NCI-H2029 treated with DMSO at 0.1 percent for 48 hours (cell line): ENCODE measurements at regions not wholly inside any gene's neighbourhood (a gene's known extent, or its start where the extent isn't known, plus 50 kb on each side); places are given as distances from the start of the nearest gene placed in this dataset.
A peak's percentile ranks its signal among the peaks of the same experiment; 100 is the strongest.
"Not testable (repeated sequence)": the region's sequence is repeated elsewhere in the genome, so short reads cannot be mapped to it uniquely, and the experiment has no call there.

Experiments used
- DNase-seq: peaks from one replicate; lab custom pipeline; 2025; lab: John Stamatoyannopoulos, UW

DNA sequence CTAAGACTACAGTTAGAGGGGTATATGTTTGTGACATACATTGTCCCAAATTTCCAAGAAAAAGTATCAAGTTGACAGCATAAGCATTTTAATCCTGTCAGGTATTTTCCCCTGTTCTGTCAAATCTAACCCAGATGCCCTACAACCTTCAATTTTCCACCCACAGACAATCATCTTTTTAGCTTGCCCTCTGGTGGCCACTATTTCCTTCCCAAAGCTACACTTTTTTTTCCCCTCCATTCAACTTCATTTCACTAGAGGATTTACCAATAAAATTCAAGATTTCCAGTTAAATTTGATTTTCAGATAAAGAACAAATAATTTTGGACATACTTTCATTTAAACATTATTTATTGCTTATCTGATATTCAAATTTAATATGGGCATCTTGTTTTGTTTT lies 286.6 kb downstream of the TENT5A start:
- DNase-seq: no peak

DNA sequence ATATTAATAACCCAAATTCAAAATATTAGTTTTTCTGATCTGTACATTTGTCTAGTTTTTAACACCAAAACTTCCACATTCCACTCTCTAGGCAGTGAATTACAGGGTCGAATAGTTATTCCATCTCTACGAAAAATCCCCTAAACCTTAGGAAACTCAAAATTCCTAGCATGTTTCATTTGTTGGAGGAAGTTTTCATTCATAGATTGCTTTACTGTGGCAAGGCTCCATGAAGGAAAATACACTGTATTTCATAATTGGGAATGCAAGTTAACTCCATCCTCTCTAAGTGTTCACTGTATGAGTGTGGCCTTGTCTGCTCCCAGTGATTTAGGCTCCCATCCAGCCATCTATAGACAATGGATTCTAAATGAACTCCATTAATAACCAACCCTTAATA lies 296.1 kb downstream of the TENT5A start:
- no peak for DNase-seq

DNA sequence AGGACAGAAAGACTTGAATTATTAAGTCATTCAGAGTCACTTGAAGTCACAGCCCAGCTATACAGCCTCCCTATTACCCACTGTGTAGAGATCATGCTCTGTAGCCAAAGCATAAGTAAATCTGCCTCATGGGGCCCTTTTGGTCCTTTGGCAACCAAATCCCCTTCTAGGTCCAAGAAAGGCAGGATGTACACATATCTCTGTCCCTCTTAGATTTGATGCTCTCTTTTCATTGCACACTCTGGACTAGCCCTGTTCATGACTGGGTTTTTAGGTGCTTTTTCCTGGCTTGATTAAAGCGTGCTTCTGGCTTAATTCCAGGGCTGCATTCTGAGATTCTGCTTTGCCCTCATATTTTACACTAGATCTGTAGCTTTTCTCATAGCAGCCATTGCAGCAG lies 296.8 kb downstream of the TENT5A start:
- DNase-seq: no peak

DNA sequence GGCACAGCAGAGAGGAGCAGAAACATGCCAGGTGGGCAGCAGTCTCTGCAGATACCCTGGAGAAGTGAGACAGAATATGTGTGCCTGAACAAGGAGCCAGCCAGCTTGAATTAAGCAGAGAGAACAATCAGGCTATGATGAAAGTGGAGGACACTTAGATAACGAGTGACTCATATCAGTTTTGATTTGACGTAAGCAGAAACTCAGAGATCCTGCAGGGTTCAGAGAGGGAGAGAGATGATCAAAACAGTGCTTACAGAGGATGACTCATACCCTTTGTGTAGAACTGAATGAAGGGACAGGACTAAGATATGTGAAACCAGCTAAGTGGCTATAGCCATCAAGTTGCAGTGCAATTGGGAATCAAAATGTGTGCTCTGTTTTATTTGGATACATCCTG lies 300.7 kb downstream of the TENT5A start:
- DNase-seq: peak; percentile 69

GRCh38 chr6:81450180-81450579 lies 302.3 kb downstream of the TENT5A start:
- no peak for DNase-seq

GRCh38 chr6:81446509-81446908 lies 306.0 kb downstream of the TENT5A start:
- DNase-seq: no peak

- DNase-seq: no peak
Measured at GRCh38 chr6:81439417-81439816, 313.1 kb downstream of the TENT5A start.

GRCh38 chr6:81436990-81437389 lies 315.5 kb downstream of the TENT5A start:
- DNase-seq: no peak

DNA sequence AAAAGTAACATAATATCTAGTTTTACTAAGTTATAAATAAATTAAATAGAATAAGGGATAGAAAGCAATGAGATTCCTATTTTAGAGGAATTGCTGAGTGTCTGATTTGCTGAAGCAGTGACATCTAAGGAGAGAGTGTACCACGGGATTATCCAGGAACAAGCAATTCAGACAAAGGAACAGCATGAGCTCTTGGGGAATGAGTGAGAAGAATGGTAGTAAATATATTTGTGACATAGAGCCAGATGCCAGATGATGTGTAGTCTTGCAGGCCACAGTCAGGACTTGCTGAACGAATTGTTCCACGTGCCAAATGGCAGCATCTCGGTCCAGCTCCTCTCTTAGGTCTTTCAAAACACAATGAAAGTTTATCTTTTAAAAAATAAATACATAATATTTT lies 339.2 kb downstream of the TENT5A start:
- DNase-seq: no peak

DNA sequence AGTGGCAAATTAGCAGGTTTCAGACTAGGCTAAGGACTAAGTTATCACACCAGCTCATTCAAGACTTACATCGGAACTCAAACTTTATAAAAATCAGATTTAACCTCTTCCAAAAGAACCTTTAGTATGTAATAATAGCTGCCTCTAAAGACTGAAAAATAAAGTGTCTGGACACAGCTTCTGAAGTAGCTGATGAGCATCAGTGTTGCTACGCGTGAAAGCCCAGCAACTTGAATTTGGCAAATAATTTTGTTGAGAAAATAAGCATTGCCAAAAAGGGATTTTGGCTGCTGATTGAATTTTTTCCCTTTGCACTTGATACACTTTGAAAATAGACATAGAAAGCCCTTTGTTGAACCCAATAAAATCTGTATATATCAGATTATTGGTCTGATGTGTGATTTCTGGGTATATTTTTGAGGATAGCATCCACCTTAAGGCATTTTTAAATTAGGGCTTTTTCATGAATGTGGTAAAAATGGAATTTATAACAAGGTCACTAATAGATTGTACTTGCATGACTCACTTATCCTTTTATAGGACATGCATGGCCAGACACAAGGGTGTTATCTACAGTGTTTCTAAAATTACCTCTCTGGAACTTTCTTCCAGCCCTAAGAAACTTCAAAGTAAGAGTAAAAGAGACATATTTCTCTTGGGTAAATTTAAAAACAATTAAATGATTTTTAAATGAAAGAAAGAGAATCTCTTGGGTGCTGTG lies 350.4 kb downstream of the TENT5A start:
- DNase-seq: no peak

DNA sequence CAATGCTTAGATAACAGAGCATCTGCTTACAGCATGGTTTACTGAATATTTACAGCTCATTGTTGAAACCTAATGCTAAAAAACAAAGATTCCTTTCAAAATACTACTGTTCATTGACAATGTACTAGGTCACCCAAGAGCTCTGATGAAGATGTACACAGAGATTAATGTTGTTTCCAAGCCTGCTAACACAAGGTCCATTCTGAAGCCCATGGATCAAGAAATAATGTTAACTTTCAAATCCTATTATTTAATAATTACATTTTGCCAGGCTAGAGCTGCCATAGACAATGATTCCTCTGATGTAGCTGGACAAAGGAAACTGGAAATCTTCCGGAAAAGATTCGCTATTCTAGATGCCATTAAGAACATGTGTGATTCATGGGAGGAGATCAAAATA lies 355.6 kb downstream of the TENT5A start:
- no peak for DNase-seq

DNA sequence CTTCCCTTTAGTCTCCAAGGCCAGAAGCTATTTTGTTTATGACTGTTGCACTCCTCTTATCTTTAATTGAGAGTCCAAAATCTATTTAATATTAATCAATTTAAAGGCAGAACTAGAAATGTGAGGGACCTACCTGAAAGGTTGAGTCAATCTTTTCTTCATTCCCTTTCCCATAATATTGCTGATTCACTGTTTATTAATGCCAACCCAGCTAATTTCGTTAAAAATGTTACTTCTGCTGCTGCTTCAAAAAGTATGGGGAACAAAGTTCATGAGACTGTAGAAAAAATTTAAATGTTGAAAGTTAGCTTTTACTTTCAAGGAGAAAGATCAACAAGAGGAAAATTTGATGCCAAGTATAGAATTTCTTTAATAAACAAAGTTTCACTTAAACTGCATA lies 365.3 kb downstream of the TENT5A start:
- no peak for DNase-seq

- DNase-seq: no peak
Measured at GRCh38 chr6:81384921-81385320, 367.6 kb downstream of the TENT5A start.

DNA sequence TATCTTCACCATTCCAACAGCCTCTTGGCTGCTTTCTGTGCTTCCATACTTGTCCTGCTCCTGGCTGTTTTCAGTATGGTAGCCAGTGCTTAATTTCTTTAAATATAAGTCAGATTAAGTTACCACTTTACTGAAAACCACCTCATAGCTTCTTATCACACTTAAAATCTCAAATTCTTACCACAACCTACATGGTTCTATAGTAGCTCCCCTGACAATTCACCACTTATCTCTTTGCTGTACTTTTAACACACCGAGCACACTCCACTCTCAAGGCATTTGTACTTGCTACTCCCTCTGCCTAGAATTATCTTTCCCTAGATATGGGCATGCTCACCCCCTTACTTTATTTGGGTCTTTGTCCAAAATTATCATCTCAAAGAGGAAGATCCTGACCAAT lies 369.0 kb downstream of the TENT5A start:
- no peak for DNase-seq

DNA sequence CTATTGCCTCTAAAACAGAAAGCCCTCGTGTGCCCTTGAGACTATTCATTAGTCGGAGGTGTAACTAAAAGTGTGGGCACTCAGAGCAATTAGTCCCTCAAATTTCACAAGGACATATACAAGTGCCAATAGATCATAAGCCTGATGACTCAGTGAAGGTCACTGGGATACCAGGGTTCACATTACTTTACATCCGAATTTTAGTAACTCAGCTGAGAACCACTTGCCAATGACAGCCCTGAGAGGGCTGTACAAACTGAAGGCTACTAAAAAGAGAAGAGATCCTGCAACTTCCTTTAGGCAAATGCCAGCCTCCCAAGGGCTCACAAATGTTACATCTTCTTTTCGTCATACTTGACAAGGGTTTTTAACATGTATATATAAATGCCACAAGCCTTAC lies 369.6 kb downstream of the TENT5A start:
- DNase-seq: no peak

GRCh38 chr6:81381382-81381916 lies 371.0 kb downstream of the TENT5A start:
- DNase-seq: no peak

GRCh38 chr6:81380718-81381338 lies 371.7 kb downstream of the TENT5A start:
- no peak for DNase-seq

DNA sequence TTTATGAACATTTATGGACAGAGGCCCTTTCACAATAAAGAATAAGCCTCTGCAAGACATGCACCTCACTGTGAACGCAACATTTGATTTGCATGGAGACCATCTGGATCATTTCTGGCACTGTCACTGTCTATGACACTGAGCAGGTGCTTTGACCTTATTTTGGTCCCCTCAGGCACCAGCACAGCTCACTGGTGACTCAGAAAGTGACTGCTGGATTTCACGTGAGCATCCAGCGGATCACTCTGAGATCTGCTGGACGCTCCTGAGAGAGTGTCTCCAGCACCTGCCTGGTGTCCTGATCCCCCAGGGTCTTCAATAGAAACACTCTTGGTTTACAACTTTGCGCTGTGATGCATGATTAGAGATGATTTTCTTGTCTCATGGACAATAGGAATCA lies 375.7 kb downstream of the TENT5A start:
- no peak for DNase-seq

- DNase-seq: no peak
Measured at GRCh38 chr6:81373414-81373813, 379.1 kb downstream of the TENT5A start.

DNA sequence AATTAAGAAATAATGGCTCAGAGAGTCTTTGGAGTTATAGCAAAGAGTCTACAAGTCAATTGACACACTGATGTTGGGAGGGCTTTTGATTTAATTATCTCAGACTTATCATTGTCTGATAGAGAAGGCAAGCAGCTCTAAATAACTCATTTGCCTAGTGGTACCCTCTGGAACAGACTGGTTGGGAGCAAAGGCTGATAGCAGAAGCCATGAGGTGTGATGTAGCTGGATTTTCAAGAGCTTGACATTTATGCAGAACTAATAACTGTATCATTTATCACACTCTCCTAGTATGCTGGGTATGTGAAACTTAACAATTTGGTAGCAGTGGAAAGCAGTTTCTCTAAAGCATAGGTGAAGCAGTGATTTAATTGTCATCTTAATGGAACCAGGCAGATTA lies 380.6 kb downstream of the TENT5A start:
- no peak for DNase-seq

DNA sequence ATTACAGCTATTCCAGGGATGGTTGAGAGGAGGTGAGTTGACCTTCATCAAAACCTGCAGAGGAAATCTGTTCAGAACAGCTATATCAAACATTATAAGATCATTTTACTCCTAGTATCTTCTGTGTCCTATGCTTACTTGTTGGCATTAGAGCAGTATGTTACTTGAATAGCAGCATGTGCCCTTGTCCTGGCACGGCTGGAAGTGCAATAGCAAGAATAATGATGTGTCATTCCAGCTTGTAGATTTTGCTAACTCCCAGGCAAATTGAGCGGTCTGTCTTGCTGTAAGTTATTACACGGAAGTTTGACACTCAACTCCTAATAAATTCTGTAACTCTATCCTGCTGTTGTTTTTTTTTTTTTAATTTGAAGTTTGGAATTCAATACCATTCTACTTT lies 385.5 kb downstream of the TENT5A start:
- DNase-seq: no peak

- DNase-seq: peak; percentile 20
Measured at GRCh38 chr6:81362246-81362645, 390.2 kb downstream of the TENT5A start.

- DNase-seq: no peak
Measured at GRCh38 chr6:81353262-81353661, 399.2 kb downstream of the TENT5A start.

DNA sequence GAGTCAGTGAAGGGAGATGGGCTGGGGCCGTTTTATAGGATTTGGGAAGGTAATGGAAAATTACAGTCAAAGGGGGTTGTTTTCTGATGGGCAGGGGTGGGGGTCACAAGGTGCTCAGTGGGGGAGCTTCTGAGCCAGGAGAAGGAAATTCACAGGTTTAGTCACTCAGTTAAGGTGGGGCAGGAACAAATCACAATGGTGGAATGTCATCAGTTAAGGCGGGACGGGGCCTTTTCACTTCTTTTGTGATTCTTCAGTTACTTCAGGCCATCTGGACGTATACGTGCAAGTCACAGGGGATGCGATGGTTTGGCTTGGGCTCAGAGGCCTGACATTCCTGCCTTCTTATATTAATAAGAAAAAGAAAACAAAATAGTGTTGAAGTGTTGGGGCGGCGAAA lies 408.5 kb downstream of the TENT5A start:
- DNase-seq: not testable (repeated sequence)
